NCI-H82 treated with DMSO at 0.1 percent for 48 hours (cell line): ENCODE measurements at regions not wholly inside any gene's neighbourhood (a gene's known extent, or its start where the extent isn't known, plus 50 kb on each side); places are given as distances from the start of the nearest gene placed in this dataset.
"Not testable (repeated sequence)": the region's sequence is repeated elsewhere in the genome, so short reads cannot be mapped to it uniquely, and the experiment has no call there.

Experiments used
- DNase-seq: peaks from one replicate; lab custom pipeline; 2025; ENCODE audit not compliant: unreplicated experiment; lab: John Stamatoyannopoulos, UW

DNA sequence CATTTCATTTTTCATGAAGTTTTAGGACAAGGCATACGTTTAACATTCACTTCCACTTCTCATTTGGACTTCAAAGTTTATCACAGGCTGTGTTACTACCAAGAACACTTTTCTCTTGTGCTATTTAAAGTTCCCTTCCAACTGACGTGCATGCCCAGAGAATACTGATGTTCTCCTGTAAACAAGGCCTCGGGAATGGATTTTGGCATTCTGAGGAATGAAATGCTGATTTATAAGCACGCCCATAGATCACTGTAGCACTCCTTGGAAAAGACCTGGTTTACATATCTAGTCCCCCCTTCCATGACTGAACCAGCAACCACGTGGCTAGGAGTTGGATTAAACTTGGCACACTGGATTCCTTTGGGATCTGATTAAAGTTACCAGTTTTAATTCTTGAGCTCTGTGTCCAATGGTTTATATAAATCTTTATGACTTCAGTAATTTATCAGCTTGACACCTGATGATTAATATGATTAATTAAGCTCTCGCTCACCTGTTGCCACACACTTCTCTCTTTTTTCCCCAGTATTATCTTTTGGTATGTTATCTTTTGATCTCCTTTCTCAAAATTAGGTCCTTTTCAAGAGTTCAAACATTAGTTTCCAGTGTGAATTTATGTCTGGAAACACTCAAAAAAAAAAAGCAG is 122.4 kb upstream of the HAND2 start:
- DNase-seq: no peak

DNA sequence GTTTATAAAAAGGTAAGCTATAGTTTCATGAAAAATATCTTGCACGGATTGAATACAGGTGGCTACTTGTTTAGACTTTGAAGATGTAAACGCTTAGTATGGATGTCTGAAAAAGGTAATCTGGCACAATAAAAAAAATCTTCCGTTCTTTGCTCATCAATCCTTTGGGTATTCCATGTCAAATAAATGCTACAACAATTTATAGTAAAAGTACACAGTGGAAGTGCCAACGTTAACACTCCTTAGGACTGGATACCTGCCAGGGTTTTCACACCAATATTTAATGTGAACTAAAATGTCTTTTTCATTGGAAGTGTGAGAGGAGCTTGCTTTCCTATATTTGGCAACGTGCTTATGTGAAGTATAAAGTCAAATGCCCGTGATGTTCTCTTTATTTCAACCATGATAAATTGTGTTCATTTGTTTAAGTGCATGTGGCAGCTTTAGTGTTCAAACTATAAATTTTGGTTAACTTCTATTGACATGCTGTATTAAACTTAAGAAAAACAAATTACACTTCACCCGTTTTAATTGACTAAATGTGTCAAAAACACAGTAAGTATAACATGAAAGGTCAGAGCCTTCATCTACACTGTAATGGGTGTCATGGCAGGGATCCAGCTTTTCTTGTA is 121.7 kb upstream of the HAND2 start:
- no peak for DNase-seq

GRCh38 chr4:173647902-173648301 is 117.9 kb upstream of the HAND2 start:
- no peak for DNase-seq

GRCh38 chr4:173642509-173642908 is 112.5 kb upstream of the HAND2 start:
- no peak for DNase-seq

DNA sequence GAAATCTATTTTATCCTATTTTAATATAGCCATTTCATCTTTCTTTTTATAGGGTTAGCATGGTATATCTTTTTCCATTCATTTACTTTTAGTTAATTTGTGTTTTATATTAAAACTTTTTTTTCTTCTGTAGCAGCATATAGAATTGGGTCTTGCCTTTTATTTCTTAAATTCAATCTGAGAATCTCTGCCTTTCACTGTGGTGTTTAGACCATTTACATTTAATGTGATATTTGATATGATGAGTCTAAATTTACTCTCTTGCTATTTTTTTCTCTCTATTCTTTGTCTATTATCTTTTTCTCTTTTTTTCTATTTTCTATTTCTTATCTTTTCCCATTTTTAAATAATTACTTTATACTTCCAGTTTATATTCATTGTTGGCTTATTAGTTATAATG is 105.4 kb upstream of the HAND2 start:
- no peak for DNase-seq

DNA sequence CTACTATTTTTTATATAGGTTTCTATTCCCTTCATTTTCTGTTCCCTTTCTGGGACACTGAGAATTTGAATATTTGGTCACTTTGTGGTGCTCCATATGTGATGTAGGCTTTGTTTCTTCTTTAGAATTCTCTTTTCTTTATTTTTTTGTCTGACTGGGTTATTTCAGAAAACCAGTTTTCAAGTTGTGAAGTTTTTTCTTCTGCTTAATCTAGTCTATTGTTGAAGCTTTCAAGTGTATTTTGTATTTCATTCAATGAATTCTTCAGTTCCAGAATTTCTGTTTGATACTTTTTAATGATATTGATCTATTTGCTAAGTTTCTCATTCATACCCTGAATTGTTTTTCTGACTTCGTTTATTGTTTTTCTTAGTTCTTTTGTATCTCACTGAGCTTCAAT is 96.2 kb upstream of the HAND2 start:
- DNase-seq: no peak

DNA sequence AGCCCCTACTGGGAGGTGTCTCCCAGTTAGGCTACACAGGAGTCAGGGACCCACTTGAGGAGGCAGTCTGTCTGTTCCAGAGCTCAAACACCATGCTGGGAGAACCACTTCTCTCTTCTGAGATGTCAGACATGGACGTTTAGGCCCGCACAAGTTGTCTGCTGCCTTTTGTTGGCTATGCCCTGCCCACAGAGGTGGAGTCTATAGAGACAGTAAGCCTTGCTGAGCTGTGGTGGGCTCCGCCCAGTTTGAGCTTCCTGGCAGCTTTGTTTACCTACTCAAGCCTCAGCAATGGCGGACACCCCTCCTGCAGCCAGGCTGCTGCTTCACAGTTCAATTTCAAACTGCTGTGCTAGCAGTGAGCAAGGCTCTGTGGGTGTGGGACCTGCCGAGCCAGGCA is 88.6 kb upstream of the HAND2 start:
- not testable (repeated sequence) for DNase-seq

DNA sequence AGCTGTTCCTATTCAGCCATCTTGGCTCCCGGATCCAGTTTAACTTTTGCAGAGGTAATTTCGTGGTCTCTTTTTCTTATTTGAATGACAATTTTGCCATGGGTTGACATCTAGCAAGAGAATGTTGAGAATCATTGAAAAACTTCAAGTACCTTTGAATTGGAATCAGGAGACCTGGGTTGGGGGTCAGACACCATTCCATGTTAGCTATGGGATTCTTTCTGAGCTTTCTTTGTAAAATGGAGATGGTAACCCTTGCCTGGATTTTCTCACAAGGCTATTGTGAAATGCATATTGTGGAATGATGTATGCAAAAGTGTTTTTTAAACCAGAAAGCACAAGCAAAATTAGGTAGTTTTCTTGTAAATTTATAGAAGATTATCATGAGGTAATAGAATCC is 79.1 kb upstream of the HAND2 start:
- no peak for DNase-seq

GRCh38 chr4:173608632-173609031 is 78.6 kb upstream of the HAND2 start:
- not testable (repeated sequence) for DNase-seq

DNA sequence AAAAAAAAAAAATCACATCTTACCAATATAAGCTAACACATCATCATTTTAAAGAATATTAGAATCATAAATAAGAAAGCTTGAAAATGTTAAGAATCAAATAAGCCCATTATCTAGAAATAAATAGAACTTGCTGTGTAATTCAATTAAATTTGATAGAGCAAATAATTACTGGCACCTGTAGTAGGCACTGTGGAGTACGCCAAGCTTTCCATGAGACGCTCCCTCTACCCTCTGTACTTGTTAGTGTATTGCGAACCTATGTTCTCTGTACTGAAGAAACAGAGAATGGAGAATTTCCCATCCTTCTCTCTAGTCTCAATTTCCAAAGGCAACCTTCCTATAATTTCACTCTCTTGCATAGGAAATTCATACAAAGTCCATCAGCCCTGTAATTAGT is 61.7 kb upstream of the HAND2 start:
- no peak for DNase-seq

DNA sequence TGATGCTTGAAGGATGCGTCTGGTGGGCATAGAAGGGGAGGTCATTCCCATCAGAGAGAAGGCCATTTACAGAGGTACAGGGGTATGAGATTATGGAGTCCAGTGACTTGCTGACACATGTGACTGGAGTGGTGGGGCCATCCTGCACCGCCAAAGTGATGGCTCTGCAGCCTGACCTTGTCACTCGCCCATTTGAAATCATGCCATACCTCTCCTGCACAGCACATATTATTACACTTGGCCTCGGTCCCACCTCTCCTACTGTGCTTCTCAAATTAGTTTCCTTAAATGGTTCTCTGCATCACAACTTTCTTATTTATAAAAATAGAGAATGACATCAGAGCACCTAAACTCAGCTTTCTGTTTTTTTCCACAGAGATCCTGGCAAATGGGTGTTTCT is 60.7 kb upstream of the HAND2 start:
- DNase-seq: no peak

DNA sequence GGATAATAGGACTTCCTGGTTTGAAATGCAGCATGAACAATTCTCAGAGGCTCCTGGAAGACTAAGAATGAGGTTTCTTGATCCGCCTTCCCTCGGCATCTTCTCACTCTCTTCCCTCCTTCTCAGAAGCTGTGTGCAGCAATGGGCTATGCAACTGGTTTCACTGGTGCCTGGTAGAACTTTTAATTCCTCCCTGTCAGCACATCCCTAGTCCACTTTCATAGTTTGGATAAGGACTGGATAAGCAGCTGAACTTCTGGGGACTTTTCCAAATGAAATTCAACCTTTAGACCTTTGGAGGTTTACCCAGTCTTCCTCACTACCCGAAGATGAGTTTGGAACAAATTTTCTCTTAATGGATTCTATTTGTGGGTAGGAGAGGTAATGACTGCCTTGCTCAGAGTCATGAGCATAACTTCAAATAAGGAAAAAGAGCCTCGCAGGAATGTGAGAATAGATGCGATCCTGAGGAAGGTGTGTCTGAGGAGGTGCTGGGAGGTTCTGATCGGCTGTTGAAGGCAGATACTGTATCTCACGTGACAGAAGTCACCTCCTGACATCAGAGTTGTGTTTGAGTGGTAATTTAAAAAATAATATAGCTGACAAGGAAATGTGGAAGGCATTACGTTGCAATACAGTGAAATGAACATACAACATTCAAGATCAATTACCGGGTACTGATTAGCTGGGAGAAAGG is 56.0 kb upstream of the HAND2 start:
- no peak for DNase-seq

- DNase-seq: no peak
These were observed 54.5 kb upstream of the HAND2 start for GRCh38 chr4:173584506-173584905.
